HG02885 (cell line): ENCODE measurements at regions not wholly inside any gene's neighbourhood (a gene's known extent, or its start where the extent isn't known, plus 50 kb on each side); places are given as distances from the start of the nearest gene placed in this dataset.
"Not testable (repeated sequence)": the region's sequence is repeated elsewhere in the genome, so short reads cannot be mapped to it uniquely, and the experiment has no call there.

Experiments used
- ATAC-seq: cut with Tn5 transposase; IDR thresholded peaks from one replicate; pipeline ENCODE4 v1.9.1; 2021; ENCODE audit warnings: mild to moderate bottlenecking; ENCODE audit not compliant: unreplicated experiment, poor library complexity

DNA sequence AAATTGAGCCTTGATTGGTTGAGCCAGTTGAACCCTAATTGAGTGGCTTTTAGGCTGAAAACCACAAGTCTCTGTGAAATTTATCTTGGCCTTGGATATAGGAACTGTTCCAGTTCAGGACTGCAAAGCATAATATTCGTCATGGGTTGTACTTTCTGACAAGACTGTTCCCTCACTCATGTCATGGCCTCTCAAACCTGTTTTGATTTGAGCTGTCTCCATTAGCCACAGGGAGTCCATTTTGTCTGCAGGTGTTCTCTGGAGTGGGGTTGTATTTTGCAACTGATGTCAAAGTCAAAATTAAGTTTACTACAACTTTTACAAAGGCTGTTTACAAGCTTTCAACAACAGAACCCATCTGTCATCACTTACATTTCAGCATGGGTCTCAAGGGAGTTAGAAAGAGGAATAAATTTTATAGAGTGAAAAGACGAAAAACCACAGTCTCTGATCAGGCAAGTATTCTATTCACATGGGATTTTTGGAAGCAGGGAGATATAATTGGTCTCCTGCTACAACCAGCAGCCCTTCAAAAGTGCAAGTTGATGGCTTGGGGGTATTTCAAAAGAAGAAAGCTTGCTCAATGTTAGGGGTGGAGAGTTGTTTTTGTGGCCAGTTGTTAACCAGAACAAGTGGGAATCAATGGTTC lies 1716.3 kb downstream of the C4orf33 start:
- ATAC-seq: no peak

DNA sequence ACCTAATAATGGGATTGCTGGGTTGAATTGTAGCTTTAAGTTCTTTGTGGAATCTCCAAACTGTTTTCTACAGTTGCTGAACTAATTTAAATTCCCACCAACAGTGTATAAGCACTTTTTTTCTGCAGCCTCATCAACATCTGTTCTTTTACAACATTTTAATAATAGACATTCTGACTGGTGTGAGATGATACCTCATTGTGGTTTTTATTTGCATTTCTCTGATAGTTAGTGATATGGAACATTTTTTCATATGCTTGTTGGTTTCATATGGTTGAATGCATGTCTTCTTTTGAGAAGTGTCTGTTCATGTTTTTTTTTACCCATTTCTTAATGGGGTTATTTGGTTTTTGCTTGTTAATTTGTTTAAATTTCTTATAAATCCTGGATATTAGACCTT lies 1718.9 kb downstream of the C4orf33 start:
- ATAC-seq: peak; percentile 52

DNA sequence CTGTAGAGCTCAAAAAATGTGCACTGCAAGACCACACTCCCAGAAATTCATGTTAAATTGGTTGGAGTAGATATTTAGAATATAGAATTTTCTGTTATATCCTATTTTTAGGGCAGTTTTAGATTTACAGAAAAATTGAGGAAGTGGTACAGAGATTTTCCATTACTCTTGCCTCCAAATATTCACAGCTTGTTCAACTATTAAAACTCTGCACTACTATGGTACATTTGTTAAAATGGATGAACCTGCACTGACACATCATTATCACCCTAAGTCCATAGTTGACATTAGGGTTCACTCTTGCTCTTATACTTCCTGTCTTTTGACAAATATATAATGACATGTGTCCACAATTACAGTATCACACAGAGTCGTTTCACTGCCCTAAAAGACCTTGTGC lies 1724.5 kb downstream of the C4orf33 start:
- no peak for ATAC-seq

DNA sequence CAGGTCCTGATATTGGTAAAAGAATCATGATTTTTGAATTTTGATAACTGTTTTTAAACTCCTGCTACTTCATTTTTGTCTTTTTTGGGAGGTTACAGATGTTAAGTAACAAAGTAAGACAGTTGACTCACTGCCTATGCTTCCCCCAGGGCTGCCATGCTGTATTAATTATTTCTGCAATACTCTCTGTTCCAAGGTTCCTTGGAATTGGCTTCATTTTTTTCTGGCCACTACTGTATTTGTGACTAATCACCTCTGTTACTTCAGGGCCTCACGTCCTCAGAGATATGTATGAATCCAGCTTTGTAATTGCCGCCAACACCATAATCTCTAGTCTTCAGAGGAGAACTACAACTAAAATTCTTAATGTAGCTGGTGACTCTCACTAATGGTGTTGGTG lies 1729.3 kb downstream of the C4orf33 start:
- ATAC-seq: no peak

DNA sequence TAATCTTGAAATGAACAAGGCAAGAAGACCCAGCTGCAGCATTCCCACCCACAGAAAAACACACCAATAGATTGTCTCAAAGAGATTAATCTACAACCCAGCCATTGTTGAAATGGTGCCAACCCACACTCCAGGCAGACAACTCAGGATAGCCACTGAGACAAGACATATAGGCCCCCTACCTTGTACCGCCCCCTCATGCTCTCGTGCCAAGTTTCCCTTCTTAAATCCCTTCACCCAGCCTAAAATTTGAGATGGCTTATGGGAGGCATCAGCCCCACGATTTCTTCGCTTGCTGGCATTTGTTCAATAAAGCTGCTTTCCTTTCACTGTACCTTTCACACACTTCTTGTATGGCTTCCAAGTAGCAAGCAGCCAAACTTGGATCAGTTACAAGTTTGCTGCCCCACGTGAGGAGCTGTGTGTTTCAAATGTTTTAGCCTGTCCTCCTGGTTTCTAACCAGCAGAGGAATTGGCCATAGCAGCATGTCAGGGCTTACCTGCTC lies 1754.1 kb downstream of the C4orf33 start:
- no peak for ATAC-seq

DNA sequence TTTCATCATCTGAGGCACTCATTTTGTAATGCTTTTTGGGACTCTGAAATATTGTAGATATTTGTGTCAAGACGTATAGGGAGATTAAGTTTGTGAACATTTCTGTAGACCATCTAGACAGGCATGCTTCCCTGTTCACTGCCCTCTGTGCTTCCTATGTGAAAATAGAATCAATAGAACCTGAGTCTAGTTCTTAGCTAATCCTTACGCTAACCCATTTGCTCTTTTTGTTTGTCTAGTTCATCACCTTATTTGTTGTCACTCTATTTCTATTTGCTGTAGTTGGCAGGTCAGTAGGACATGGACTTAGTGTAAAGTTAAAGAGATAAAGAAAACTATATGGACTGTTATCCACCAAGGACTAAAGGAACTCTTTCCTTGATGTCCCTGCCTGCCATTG lies 1755.2 kb downstream of the C4orf33 start:
- no peak for ATAC-seq

DNA sequence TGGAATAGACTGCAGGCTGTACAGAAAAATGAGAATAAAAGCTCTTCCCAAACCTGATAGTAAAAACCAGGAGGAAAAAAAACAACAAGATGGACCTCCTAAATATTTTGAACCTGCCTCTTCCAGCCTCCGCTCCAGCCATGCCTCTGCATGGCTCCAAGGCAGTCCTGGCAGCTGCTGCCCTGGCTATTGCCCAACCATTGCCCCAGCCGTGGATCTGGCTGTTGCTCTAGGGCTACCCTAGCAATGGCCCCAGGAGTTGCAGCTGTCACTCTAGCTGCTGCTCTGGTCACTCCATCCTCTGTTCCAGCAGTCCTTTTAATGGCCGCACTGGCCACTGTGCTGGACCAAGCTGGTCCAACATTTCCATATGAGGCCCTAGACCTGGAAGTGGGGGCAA lies 1756.0 kb downstream of the C4orf33 start:
- no peak for ATAC-seq

DNA sequence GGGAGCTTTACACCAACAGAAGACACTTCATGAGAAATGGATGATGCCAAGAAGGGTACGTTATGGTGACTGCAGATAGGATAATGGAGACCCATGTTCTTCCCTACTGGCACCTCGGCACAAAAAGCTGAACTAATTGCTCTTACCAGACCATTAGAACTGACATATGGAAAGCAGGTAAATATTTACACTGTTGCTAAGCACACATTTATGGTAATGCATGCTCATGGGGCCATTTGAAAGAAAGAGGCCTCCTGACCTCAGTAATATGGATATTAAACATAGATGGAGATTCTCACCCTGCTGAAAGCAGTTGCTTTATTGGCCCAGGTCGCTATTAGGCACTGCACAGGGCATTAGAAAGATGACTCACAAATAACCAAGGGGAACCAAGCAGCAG lies 1759.6 kb downstream of the C4orf33 start:
- no peak for ATAC-seq

DNA sequence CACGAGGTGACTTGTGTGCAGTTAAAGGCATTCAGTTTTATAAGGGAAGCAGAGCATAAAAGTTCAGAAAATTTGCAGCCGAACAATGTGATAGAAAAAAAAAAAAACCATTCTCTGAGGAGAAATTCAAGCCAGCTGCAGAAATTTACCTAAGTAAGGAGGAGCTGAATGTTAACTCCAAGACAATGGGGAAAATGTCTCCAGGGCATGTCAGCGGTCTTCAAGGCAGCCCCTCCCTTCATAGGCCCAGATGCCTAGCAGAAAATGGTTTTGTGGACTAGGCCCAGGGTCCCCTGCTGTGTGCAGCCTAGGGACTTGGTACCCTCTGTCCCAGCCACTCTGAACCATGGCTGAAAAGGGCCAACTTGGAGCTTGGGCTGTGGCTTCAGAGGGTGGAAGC lies 1764.0 kb downstream of the C4orf33 start:
- no peak for ATAC-seq

DNA sequence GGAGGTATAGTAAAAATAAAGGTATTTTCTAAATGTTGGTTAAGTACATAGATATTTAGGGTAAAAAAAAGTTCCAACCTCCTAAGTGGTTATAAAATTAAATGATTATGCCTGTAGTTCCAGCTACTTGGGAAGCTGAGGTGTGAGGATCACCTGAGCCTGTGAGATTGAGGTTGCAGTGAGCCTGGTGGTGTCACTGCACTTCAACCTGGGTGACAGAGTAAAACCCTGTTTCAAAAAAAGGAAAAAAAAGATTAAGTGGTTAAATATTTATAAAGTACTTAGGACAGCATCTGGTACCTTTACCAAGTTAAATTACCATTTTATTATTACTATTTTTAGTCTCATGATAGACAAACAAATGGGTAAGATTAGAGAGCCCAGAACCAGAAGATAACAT lies 1801.0 kb downstream of the C4orf33 start:
- no peak for ATAC-seq

DNA sequence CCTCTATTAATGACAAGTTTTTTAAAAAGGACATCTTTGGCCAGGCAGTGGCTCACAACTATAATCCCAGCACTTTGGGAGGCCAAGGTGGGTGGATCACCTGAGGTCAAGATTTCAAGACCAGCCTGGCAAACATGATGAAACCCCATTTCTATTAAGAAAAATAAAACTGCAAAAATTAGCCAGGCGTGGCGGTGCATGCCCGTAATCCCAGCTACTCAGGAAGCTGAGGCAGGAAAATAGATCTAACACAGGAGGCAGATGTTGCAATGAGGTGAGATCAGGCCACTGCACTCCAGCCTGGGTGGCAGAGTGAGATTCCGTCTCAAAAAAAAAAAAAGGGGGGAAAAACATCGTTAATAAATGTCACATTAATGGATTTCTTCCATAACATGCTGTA lies 1805.4 kb downstream of the C4orf33 start:
- no peak for ATAC-seq

DNA sequence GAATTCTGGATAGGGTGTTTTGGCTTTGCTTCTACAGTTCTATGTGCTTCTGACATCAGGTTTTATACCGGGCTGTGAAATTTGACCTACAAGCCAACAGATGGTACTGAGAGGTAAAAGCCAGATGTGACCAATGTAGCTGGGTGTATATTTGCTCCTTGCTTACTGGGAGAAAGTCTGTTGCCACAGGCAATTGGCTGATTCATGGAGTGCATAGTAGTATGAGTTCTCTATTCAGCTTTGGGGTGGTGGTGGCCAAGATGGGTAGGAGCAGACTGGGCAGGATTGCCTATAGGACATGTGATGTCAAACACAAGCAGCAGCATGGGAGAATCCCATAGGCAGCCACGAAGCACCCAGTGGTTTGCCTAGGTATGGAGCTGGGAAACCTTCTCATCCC lies 1827.0 kb downstream of the C4orf33 start:
- no peak for ATAC-seq

DNA sequence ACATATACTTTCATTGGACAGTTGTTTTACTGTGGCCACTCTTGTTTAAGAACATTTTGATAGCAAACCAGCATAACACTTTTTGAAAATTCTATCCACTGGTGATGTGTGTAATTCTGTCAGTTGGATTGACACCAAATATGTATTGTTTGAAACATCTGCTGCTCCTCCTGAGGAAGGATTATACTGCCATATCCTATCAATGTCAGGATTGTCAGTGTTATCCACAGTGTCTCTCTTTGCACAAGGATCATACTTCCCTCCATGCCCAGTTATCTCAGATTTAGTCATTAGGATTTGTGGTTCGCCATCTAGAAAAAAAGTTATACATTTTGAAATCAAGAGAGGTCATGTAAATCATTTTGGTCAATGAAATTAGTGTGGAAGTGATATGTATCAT lies 1859.6 kb downstream of the C4orf33 start:
- ATAC-seq: no peak

DNA sequence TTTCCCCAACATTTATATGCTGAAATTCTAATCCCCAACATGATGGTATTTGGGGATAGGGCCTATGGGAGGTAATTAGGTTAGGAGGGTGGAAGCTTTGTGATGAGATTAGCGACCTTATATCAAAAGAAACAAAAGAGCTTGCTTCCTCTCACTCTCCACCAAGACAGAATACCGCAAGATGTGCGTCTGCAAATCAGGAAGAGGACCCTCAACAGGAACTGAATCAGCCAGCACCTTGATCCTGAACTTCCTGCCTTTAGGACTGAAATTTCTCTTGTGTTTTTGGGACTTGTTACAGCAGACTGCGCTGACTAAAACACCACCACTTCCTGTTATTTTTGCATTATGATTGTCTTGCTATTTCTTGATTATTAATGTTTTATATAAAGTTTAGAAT lies 1889.4 kb downstream of the C4orf33 start:
- no peak for ATAC-seq

DNA sequence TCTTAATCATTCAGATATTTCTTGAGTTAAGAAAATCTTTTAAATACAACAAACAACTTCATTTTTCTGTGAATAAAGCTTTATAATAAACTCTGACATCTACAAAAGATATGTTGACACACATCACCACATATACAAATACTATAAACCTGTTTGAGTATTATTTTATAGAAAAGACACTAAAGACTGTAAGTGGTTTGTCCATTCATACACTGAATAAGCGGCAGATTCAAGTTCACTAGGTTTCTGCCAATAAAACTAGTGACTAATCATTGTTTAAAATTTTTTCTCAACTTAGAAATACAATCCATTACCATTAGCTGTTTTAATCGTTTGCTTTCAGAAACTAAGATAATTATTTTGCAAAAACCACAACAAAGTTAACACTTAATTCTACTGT lies 1900.0 kb downstream of the C4orf33 start:
- ATAC-seq: no peak

DNA sequence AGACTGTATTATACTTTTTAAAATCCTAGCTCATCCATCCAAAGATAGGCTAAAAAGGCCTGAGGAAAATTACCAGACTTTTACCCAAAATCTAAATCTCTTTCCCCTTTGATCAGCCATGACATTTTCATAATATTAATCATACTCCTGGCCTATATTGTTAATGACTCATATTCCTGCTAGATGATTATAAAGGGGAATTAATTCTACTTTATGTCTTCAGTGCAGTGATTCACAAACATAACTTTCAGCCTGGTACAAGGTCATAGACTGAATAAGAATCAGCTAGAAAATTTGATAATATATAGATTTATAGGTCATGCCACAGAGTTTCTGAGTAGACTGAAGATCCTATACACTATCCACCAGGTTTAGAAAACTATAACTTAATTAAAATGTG lies 1905.4 kb downstream of the C4orf33 start:
- no peak for ATAC-seq

DNA sequence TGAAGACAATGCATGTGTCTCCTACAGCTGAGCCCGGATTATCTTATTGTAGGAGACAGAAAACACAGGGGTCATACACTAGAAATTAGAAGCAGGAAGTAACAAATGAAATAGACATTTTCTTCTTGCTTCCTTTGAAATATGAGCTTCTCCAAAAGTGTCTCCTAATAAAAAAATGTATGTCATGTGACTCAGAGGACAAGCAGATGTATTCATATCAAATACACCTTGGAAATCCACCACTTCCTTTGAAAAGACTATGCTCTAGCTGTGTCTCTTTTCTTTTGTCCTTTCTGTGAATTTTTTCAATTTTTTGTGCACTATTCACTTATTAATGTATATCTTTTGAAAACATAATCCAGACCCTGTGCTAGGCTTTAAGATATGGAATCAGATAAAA lies 1906.2 kb downstream of the C4orf33 start:
- ATAC-seq: no peak

DNA sequence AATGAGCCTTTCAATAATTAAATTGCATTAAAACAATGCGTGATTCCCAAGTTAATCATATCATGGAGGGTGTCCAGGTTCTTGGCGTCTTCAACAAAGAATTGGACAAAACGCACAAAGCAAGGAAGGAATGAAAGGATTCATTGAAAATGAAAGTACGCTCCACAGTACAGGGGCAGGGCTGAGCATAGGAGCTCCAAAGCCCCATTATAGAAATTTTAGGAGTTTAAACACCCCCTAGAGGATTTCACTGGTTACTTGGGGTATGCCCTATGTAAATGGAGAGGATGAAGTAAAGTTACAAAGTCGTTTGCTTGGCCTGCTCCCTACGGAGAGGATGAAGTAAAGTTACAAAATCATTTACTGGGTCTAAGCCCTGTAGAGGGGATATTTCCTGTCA lies 1910.4 kb downstream of the C4orf33 start:
- ATAC-seq: no peak

DNA sequence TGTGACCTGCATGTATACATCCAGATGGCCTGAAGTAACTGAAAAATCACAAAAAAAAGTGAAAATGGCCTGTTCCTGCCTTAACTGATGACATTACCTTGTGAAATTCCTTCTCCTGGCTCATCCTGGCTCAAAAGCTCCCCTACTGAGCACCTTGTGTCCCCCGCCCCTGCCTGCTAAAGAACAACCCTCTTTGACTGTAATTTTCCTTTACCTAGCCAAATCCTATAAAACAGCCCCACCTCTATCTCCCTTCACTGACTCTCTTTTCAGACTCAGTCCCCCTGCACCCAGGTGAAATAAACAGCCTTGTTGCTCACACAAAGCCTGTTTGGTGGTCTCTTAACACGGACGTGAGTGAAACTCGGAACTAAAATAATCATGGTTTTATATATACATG lies 1916.0 kb downstream of the C4orf33 start:
- not testable (repeated sequence) for ATAC-seq

DNA sequence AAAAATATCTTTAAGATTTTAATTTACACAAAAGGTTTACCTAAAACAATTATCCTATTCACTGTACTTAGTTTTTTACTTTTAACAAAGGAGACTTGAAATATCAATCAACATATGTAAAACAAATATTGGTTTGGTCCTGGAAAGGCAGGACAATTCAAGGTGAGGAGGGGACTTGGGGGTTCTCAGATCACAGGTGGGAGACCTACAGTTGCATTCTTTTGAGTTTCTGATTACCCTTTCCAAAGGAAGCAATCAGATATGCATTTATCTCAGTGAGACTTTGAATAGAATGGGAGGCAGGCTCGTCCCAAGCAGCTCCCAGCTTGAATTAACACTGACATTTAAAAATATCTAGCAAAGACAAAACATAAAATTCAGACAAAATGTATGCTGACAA lies 1917.3 kb downstream of the C4orf33 start:
- no peak for ATAC-seq

DNA sequence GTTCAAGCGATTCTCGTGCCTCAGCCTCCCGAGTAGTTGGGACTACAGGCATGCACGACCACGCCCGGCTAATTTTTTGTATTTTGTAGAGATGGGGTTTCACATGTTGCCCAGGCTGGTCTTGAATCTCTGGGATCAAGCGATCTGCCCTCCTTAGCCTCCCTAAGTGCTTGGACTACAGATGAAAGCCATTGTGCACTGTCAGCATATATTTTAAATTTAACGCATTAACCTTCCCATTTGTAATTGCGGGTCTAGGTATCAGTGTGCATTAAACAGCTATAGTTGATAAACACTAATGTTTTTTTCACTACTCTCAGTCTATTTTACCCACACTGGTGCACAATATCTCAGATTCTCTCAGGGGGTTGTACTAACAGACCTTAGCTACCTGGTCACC lies 1930.8 kb downstream of the C4orf33 start:
- no peak for ATAC-seq

DNA sequence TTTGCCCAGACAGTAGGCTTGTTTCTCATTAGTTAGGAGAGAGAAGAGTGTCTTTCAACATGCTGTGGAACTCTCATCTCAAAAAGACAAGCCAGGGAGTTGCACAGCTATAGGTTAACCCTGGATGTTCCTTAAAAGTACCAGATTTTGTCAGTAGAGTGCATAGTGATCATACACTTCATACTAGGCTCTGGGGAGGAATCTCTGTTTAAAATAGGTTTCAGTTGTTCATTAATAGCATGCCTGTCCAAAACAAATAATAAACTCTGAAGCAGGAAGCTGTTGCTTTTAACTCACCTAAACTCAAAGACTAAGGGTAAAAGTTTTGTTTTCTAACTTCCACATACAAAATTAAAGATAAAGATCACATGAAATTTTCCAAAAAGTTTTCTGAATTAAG lies 1948.4 kb downstream of the C4orf33 start:
- no peak for ATAC-seq

DNA sequence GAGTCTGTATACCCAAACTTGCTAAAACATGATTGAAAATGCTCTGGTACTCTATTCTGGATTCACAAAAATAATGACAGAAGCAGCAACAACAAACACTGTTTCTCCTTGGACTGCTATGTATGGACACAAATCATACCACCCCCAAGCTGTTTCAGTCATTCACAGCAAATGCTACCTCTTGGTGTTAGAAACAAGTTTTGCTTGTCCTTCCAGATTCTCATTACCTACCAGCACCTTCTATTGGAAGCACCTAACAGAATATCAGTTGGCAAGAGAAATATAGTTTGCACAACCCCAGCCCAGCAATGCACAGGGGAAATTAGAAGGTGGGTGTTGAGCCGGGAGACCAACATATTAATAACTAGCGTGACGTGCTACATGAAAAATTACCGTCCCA lies 1950.9 kb downstream of the C4orf33 start:
- ATAC-seq: no peak
